ENCODE measurements at regions not wholly inside any gene's neighbourhood (a gene's known extent, or its start where the extent isn't known, plus 50 kb on each side); places are given as distances from the start of the nearest gene placed in this dataset.
"Not testable (repeated sequence)": the region's sequence is repeated elsewhere in the genome, so short reads cannot be mapped to it uniquely, and the experiment has no call there.

DNA sequence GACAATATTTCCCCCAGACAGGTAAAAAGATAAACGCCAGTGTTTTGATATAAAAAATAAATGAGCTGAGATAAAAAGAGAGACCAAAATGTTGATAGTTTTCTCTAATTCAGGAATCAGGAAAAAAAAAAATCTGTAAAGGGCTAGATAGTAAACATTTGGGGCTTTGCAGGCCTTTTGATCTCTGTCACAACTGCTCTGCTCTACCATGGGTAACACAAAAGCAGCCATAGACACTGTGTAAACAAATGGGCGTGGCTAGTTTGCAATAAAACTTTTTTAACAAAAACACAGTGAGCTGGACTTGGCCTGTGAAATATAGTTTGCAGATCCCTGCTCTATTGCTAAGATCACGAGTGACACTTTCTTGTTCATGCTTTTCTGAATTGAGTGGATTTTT, 219.1 kb upstream of the STXBP5 start:
- no peak for DNase-seq (ENCODE audit: low spot score)

DNA sequence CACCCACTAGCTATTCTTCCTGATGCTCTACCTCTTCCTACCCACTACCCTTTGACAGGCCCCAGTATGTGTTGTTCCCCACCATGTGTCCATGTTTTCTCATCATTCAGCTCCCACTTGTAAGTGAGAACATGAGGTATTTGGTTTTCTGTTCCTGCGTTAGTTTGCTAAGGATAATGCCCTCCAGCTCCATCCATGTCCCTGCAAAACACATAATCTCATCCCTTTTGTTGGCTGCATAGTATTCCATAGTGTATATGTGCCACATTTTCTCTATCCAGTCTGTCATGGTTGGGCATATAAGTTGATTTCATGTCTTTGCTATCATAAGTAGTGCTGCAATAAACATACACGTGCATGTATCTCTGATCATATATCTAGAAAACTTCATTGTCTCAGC, 218.3 kb upstream of the STXBP5 start:
- DNase-seq (ENCODE audit: low spot score) = no peak

DNA sequence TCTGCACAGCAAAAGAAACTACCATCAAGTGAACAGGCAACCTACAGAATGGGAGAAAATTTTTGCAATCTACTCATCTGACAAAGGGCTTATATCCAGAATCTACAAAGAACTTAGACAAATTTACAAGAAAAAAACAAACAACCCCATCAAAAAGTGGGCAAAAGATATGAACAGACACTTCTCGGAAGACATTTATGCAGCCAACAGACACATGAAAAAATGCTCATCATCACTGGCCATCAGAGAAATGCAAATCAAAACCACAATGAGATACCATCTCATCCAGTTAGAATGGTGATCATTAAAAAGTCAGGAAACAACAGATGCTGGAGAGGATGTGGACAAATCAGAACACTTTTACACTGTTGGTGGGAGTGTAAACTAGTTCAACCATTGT, 216.3 kb upstream of the STXBP5 start:
- not testable (repeated sequence) for DNase-seq (ENCODE audit: low spot score)

DNA sequence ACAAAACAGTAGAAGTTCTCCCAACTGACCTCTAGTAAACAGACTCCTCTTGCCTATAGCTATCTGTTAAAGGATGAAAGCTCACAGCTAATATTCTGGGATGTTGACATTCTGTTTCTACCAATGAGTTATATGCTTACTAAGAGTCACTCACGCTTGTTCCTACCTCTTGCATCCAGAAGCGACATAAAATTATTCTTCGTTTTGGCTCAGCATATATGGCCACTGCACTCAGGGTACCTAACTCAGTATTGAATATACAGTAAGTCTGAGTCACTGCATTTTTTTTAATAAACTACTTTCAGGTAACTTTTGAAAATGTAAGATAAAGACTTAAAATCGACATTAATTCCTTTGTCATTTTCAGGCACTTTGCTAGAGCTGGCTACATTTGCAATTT, 214.4 kb upstream of the STXBP5 start:
- no peak for DNase-seq (ENCODE audit: low spot score)

DNA sequence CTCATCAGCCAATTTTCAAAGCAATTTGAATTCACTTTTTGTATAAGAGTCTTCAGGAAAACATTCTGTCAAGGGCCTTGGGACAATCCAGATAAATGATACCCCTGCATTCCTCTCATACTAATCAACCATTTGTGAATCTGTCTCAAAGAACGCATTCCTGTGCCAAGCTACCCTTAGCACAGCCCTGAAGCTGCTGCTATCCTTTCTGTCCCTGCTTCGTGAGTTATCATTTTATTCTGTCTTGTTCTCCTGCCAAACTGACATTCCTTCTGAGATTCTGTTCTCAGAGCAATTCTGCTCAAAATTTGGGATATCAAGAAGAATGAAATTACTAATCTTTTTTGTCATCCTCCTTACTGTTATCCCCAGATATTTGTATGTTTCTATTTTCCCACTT, 213.9 kb upstream of the STXBP5 start:
- DNase-seq (ENCODE audit: low spot score) = no peak

DNA sequence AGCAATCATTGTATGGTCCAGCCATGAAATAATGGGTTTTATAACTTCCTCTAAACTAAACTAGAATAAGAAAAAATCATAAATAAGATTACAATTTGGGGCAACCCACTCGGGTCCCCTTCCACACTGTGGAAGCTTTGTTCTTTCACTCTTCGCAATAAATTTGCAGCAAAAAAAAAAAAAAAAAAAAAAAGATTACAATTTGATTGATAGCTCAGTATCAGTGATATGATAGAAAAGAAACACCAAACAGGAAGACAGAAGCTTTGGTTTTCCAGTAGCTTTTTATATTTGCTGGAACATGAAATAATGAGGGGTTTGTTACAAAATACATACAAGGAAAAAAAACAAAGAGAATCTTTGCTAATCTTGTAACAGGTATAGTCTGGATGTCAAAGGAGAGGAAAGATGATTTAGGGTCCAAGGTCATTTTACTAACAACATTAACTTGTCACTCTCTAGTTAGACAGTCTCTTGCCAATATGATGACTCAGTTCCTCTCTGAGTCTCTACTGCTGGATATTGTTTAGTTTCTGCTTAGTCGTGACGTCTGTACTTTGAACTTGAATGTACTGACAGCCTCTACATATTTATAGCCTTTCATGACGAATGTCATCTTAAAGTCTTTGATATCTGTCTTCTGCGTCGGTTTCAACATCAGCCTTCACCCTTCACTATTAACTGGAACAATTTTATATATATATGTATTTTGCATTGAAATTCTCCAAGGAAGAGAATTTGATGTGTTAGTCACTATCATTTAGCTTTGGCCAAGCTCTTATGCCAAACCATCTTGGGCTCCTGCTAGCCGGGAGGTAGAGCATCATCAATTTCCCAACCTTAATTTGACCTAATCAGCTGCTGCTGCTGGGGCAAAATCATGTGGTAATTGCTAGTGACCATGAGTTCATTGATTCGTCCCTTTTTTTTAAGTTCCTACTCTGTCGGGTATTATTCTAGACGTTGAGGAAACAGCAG, 213.1 kb upstream of the STXBP5 start:
- no peak for DNase-seq (ENCODE audit: low spot score)

DNA sequence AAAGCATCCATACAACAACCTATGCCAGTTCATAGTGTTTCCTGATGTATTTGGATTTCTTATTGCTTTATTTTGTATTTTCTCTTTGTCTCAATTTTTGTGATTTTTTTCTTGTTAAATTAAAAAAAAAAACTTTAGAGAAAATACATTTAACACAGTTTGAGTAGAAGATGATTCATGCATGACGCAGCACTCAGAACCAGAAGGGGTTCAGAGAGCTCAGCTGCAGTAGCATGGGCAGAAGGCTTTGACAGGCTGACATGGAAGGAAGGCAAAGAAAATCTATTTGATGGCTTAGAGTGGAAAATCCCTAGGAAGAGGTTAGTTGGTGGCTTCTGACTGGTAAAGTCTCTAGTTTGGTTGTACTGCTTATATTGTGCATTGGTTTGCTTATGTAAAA, 207.2 kb upstream of the STXBP5 start:
- no peak for DNase-seq (ENCODE audit: low spot score)

DNA sequence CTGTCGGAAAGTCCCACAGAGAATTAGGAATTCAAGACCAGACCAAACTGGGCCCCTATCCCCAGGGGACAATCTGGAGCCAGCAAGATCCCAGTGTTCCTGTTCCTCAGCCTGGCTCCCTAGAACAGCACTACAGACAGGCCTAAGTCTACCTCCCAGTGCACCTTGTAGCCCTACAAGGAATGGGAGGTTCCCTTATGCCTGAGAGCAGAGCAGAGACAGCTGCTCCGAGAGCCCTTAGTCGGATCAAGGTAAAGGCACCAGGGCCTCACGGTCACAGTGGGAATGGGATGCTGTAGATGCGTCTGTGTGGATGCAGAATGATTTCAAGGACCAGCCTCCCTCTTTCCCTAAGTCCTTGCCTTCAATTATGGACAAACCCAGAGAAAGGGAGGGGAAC, 204.5 kb upstream of the STXBP5 start:
- no peak for DNase-seq (ENCODE audit: low spot score)

DNA sequence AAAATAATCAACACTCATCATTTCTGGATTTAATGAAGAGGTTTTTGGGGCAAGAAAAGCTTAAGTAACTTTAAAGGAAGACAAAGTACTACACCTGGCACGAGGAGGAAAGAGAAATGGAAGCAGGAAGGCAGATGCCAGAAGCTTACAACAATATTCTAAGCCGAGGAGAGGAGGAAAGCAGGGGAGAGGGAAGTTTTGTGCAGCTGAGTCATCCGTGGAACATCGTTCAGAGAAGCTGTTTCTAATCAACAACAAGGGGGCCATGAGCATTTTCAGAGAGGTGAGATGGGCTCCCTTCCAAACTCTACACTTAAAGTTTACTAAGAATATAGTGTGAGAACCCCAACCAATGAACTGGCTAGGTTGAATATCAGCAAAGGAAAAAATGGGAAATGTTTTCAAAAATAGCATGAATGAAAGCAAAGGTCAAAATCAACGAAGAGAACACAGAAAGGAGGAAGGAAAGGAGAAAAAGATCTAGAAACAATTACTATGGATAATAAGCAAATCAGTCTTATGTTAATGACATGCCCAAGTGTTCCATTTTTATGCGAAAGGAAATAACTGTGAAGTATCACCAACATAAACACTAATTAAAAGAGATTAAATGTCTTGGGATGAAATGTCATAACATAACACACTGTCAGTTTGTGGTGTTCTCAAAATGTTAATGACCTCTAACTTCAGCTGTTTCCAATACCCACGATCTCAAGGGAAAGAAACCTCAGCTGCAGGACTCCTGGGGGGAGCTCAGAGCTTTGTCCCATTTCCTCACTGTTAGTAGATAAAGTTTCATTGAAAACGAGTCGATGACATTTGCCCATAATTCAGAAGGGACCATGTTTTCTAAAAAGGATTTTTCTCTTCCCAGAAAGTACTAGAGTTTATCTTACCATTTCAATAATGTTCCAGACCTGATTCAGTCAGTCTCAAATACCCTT, 203.4 kb upstream of the STXBP5 start:
- DNase-seq (ENCODE audit: low spot score) = no peak

DNA sequence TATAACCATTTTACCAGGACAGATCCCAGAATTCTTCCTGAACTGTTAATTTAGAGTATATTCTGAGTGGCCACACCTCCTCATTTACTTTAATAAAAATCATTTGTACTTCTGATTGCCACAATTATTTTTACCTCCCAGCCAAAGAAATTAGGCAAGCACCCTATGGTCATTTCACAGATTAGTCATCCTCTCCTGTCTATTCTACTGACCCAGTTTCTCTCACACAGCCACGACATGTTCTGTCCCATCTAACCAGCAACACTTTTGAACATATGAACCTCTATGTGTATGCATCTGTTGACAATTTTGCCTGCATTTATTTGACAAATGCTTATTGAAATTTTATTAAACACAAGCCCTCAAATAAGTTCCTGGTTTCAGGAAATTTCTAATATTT, 202.6 kb upstream of the STXBP5 start:
- DNase-seq (ENCODE audit: low spot score) = no peak

DNA sequence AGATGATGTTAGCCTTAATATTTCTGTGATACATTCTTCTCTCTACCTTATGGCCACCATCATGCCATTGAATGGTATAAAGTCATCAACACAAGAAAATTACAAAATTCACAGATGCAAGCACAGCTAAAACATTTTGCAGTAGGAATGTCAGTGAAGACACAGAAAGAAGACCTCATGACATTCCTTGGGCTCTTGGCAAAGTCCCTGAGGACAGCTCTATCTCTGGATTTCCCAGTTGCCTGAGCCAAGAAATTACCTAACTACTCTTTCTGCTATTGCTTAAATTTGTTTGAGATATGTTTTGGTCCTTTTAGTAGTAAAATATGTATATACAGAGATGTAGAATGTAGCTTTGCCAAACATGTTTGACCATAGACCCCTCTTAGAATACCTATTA, 201.0 kb upstream of the STXBP5 start:
- no peak for DNase-seq (ENCODE audit: low spot score)

DNA sequence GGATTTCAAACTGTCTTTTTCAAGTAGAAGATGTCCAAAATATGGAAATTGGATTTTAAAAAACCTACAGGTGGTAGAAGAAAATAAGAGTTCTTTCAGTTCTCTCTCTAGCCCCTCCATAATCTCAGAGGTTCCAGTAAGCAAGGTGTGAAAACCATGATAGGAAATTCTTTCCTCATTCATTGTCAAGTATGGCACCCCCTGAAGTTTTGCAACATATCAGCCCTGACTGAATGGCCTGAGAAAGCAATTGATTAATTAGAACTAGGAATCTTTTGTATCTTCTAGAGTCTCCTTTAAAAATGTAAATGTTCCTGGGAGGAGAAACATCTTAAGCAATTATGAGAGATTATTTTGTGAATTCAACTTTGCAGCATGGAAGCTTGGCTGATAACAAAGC, 198.7 kb upstream of the STXBP5 start:
- no peak for DNase-seq (ENCODE audit: low spot score)

DNA sequence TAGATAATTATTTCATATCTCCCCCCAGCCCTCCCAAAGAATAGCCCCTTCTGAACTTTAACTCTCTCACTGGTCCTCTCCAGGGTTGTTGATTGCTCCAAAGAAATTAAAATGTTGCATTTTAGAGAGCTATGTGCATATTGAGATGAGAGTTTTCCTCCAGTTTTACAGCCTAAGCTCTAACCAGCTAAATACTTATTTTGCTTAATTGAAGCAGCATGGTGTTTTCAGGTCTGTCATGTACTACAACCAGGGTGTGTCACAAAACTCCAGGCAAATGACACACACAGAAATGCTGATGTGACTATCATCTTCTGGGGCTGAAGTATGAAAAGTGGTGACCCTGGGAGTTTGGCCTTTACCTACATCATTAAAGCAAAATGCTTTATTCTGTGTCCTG, 196.8 kb upstream of the STXBP5 start:
- DNase-seq (ENCODE audit: low spot score) = no peak

DNA sequence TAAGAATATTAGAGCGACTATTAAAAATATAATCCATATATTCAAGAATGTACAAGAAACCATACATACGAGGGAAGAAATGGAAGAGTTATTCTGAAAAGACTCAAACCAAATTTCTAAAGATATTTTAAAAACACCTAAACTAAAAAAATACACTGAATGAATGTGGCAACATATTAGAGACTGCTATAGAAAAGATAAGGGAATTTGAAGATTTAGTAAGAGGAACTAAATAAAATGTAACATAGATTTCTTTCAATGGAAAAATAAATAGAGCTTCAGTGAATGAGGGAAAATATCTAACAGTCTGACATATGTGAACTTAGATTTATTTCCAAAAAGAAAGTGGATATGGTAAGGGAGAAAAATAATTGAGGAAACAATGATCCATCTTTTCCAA, 194.9 kb upstream of the STXBP5 start:
- DNase-seq (ENCODE audit: low spot score) = no peak

DNA sequence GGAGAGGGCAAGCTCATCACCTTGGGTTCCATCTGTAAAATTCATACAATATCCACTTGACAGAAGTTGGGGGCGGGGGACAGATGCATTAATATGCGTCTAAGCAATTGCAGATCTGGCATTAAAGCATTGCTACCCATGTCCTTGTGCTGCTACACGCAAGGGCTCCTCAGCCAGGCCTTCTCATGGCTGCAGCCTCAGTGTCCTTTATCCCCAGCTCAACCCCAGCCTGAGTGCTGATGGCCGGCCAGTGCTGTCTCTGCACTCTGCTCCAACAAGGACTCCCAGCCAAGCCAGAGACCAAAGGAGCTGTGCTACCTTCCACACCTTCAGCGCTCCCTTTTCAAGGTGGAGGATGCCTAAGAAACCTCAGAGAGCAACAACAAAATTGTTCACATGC, 188.5 kb upstream of the STXBP5 start:
- no peak for DNase-seq (ENCODE audit: low spot score)

DNA sequence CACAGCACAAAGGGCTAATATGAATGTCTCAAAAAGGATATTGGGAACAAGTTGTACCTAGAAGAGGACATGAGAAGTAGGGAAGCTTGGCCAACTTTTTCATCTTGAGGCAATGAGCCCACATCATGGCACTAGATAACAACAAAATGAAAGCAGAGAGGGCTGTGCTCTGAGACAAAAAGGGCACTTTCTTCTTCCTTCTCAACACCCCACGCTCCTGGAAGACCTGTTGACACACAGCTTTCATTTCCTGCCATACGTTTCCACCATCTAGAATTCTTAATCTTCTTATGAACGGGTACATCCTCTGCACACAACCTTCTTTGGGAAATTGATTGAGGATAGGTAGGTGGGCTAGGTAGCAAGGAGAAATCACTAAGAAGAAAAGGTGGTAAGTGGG, 187.8 kb upstream of the STXBP5 start:
- DNase-seq (ENCODE audit: low spot score) = no peak

DNA sequence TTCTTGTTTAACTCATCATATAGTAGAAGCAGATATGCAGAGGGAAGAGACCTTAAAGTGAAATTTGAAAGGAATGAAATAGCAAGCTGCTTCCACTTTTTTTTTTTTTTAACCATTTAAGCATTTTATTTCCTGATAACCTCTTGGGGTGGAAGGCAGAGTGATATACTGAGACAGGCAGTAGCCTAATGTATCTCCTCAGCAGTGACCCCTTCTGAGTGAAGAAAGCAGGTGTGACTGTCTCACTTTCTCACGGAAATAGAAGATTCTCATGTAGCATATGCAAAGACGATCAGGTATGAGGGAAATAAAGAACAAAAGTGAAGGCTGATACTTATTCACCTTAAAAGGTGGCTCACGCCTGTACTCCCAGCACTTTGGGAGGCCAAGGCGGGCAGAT, 187.1 kb upstream of the STXBP5 start:
- no peak for DNase-seq (ENCODE audit: low spot score)

DNA sequence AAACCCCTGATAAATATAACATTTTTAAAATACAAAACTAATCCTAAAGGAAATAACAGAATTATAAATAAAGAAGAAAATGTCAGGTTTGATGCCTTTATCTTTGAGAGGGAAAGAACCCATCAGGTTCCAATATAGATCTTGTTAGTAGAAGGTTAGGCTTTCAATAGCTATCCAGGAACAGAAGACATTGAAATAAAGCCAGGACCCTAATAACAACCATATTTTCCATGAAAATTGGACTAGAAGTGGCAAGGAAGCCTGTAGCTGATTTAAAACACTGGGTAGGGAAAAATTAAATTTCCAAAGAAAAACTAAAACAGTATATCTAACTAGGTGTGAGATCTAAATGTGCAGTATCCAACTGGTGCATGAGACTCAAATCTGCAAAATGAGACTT, 185.2 kb upstream of the STXBP5 start:
- DNase-seq (ENCODE audit: low spot score) = no peak

DNA sequence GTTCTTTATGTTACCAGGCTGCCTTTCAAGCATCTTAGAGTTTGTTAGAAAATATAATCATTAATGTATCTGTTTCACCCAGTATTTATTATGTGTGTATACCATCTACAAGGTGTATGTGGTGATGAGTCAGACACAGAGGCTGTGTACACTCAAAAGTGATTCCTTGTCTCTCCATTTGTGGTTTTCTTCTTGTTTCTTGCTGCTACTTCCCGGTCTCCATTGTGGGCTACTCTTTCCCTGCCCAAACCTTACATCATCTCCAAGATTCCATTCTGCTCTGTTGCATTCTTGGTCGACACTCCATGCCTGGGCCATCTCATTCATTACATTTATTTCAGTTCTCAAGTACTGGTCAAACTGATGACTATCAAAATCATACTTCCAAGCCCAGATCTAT, 182.2 kb upstream of the STXBP5 start:
- no peak for DNase-seq (ENCODE audit: low spot score)

DNA sequence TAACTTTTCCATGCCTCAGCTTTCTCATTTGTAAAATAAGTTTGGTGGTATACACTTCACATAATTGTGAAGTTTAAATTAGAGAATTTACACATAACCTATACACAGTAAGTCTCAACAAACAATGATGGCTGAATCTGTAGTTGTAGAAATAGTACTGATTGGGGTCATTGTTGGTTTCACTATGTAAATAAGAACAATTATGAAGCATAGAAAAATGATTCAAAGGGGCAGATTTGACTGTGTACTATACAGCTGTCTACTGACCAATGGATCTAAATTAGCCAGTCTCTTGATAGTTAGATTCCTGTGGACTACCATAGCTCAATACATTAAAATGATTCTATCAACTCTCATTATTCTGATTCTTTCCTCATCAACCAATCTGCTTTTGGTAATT, 181.1 kb upstream of the STXBP5 start:
- no peak for DNase-seq (ENCODE audit: low spot score)

DNA sequence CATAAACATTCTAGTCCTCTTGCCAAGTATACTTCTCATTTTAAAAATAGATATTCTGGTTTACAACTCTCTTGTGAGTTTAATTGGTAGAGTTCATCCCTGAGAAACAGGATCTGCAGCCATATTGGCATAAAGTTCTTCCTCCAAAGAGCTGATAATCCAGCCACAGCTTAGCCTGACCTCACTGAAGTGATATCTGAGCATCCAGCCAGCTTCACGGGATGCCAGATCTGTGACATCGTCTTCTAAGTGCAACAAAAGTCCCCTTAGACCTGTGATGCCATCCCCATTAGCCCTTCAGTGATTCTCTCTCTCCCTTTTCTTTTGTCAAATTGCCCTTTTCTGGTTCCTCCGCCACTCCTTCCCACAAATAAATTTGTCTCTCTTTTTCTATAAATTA, 180.6 kb upstream of the STXBP5 start:
- DNase-seq (ENCODE audit: low spot score) = no peak

DNA sequence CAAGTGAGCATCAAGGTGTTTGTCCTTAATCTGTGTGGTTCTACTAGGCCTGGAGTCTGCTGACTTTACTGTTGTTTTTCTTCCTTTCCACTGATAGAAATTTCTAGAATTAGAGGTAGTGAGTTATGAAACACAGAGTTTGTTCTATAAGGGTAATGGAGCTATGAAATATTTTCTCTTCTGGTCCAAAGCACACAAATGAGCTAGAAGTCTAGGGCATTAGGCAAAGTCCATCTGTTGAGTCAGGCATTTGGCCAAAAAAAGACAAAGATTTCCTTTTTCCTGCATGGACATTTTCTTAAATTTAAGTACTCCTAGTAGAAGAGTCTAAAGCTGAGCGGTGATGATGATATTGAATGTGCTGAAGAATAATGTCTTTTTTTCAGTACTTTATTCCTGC, 174.3 kb upstream of the STXBP5 start:
- no peak for DNase-seq (ENCODE audit: low spot score)

DNA sequence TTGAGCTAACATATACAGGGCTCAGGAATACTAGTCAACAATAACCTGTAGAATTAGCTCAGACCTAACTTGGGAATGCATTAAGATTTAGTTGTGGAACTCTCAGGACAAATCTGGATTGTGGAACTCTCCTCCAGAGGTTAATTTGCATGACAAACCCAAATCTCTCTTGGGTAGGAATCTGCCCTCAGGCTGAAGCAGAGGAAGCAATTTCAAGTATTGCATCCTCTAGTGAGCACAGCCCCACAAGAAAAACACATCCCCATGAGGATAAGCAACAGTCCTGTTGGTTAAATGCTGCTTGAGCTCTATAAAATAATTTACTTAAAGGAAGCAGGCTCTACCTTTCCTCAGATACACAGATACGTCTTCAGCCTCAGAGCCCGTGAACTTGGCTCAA, 170.9 kb upstream of the STXBP5 start:
- no peak for DNase-seq (ENCODE audit: low spot score)
